K562 (cell line): ENCODE measurements at regions not wholly inside any gene's neighbourhood (a gene's known extent, or its start where the extent isn't known, plus 50 kb on each side); places are given as distances from the start of the nearest gene placed in this dataset.

ENCODE experiments used
- NR2F6 ChIP-seq: fragments of 450-650 bp; formaldehyde crosslinking; IDR thresholded peaks from 2 replicates; pipeline ENCODE4 v1.4.0; 2020; ENCODE audit warnings: mild to moderate bottlenecking
- NRF1 ChIP-seq, 2 experiments: fragments of 450-650 bp; IDR thresholded peaks in 1 of 2; conservative IDR thresholded peaks in 1 of 2; 2 replicates each; pipeline ENCODE4 v1.6.1; 2014; ENCODE audit warnings: mild to moderate bottlenecking in 2 of 2
- TF ChIP-seq, protein P1 (sequence below), 3 experiments: IDR thresholded peaks in 2 of 3; conservative IDR thresholded peaks in 1 of 3; 2 replicates each; pipeline ENCODE4 v1.5.1; 2011 to 2012; ENCODE audit warnings: low read length in 3 of 3, mild to moderate bottlenecking in 3 of 3, control low read depth in 2 of 3, improper control_type of control experiment in 1 of 3, inconsistent platforms in 1 of 3, low read depth in 1 of 3, mixed read lengths in 1 of 3, moderate library complexity in 1 of 3; ENCODE audit not compliant: insufficient read depth in 2 of 3

DNA sequence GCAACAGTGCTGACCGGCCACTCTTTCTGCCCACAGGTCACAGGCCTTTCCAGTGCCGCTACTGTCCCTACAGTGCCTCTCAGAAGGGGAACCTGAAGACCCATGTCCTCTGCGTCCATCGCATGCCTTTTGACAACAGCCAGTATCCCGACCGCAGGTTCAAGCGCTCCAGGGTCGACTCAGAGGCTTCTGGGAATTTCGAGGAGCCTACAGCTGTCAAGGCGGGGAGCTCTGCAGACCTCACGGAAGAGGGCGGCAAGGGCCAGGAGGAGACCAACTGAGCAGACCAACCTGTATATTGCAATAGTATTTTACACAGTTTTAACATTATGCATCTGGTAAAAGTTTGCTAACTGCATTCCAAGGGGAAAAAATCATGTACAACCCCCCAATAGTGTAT, 338.5 kb downstream of the ZNF536 start:
- TF ChIP-seq NR2F6 (CRISPR knock-in tag) = no peak
- no peak for TF ChIP-seq NRF1 (conservative IDR thresholded peaks at IDR 0.05 in 1 of 2, IDR thresholded peaks at IDR 0.05 in 1 of 2)
- TF ChIP-seq, protein P1, sequence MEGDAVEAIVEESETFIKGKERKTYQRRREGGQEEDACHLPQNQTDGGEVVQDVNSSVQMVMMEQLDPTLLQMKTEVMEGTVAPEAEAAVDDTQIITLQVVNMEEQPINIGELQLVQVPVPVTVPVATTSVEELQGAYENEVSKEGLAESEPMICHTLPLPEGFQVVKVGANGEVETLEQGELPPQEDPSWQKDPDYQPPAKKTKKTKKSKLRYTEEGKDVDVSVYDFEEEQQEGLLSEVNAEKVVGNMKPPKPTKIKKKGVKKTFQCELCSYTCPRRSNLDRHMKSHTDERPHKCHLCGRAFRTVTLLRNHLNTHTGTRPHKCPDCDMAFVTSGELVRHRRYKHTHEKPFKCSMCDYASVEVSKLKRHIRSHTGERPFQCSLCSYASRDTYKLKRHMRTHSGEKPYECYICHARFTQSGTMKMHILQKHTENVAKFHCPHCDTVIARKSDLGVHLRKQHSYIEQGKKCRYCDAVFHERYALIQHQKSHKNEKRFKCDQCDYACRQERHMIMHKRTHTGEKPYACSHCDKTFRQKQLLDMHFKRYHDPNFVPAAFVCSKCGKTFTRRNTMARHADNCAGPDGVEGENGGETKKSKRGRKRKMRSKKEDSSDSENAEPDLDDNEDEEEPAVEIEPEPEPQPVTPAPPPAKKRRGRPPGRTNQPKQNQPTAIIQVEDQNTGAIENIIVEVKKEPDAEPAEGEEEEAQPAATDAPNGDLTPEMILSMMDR (IDR thresholded peaks at IDR 0.05 in 2 of 3, conservative IDR thresholded peaks at IDR 0.05 in 1 of 3; ENCODE audit: insufficient read depth in 2 of 3, low read depth in 1 of 3, low read length in 3 of 3) = no peak
